ENCODE measurements at regions not wholly inside any gene's neighbourhood (a gene's known extent, or its start where the extent isn't known, plus 50 kb on each side); places are given as distances from the start of the nearest gene placed in this dataset.
A peak's percentile ranks its signal among the peaks of the same experiment; 100 is the strongest.

GRCh38 chr3:180188512-180189309 is 152.0 kb upstream of the PEX5L start:
- no peak for DNase-seq (ENCODE audit: low read depth)

- DNase-seq (ENCODE audit: low read depth): no peak
Observed at GRCh38 chr3:180189310-180189648, 152.5 kb upstream of the PEX5L start.

- no peak for DNase-seq (ENCODE audit: low read depth)
Observed at GRCh38 chr3:180196658-180197057, 159.9 kb upstream of the PEX5L start.

GRCh38 chr3:180199417-180199995 is 162.8 kb upstream of the PEX5L start:
- DNase-seq (ENCODE audit: low read depth): no peak

GRCh38 chr3:180215866-180216265 is 179.1 kb upstream of the PEX5L start:
- no peak for DNase-seq (ENCODE audit: low read depth)

GRCh38 chr3:180223268-180223667 is 186.5 kb upstream of the PEX5L start:
- DNase-seq (ENCODE audit: low read depth): no peak

- DNase-seq (ENCODE audit: low read depth): peak; percentile 0
Observed at GRCh38 chr3:180229113-180229512, 192.4 kb upstream of the PEX5L start.

- DNase-seq (ENCODE audit: low read depth): no peak
Observed at GRCh38 chr3:180239939-180240338, 203.2 kb upstream of the PEX5L start.

- DNase-seq (ENCODE audit: low read depth): no peak
Observed at GRCh38 chr3:180246688-180247195, 210.0 kb upstream of the PEX5L start.

- DNase-seq (ENCODE audit: low read depth): peak; percentile 7
Observed at GRCh38 chr3:180250172-180250571, 213.4 kb upstream of the PEX5L start.

- no peak for DNase-seq (ENCODE audit: low read depth)
Observed at GRCh38 chr3:180252683-180253082, 215.9 kb upstream of the PEX5L start.

- DNase-seq (ENCODE audit: low read depth): peak; percentile 8
Observed at GRCh38 chr3:180253283-180253682, 216.5 kb upstream of the PEX5L start.

- DNase-seq (ENCODE audit: low read depth): no peak
Observed at GRCh38 chr3:180264479-180264878, 227.7 kb upstream of the PEX5L start.

GRCh38 chr3:180265551-180265950 is 228.8 kb upstream of the PEX5L start:
- DNase-seq (ENCODE audit: low read depth): peak; percentile 39

GRCh38 chr3:180267202-180267843 is 230.6 kb upstream of the PEX5L start:
- DNase-seq (ENCODE audit: low read depth): peak; percentile 11

GRCh38 chr3:180274536-180274935 is 237.8 kb upstream of the PEX5L start:
- DNase-seq (ENCODE audit: low read depth): no peak

- DNase-seq (ENCODE audit: low read depth): no peak
Observed at GRCh38 chr3:180275176-180275575, 238.4 kb upstream of the PEX5L start.

- no peak for DNase-seq (ENCODE audit: low read depth)
Observed at GRCh38 chr3:180277041-180277440, 240.3 kb upstream of the PEX5L start.

- DNase-seq (ENCODE audit: low read depth): no peak
Observed at GRCh38 chr3:180278583-180279188, 241.9 kb upstream of the PEX5L start.

- peak; percentile 35 for DNase-seq (ENCODE audit: low read depth)
Observed at GRCh38 chr3:180280555-180280954, 243.8 kb upstream of the PEX5L start.

GRCh38 chr3:180282386-180282785 is 245.6 kb upstream of the PEX5L start:
- no peak for DNase-seq (ENCODE audit: low read depth)

GRCh38 chr3:180283251-180283650 is 246.5 kb upstream of the PEX5L start:
- DNase-seq (ENCODE audit: low read depth): no peak
